Globus pallidus (tissue), 1 donor: ENCODE measurements at regions not wholly inside any gene's neighbourhood (a gene's known extent, or its start where the extent isn't known, plus 50 kb on each side); places are given as distances from the start of the nearest gene placed in this dataset.
"Not testable (repeated sequence)": the region's sequence is repeated elsewhere in the genome, so short reads cannot be mapped to it uniquely, and the experiment has no call there.

Source experiments
- DNase-seq: peaks from one replicate; pipeline ENCODE4 v3.0.0-alpha.2; 2015; ENCODE audit warnings: low spot score

GRCh38 chr3:127071597-127072001 is 88.7 kb downstream of the PLXNA1 start:
- DNase-seq, result no peak

- no peak for DNase-seq
Observed at GRCh38 chr3:127072221-127072771, 89.4 kb downstream of the PLXNA1 start.

- DNase-seq, result no peak
Observed at GRCh38 chr3:127072971-127073783, 90.3 kb downstream of the PLXNA1 start.

GRCh38 chr3:127073941-127074820 is 91.3 kb downstream of the PLXNA1 start:
- no peak for DNase-seq

- DNase-seq, result no peak
Observed at GRCh38 chr3:127074900-127075360, 92.0 kb downstream of the PLXNA1 start.

- not testable (repeated sequence) for DNase-seq
Observed at GRCh38 chr3:127076166-127076992, 93.5 kb downstream of the PLXNA1 start.

- no peak for DNase-seq
Observed at GRCh38 chr3:127077068-127077467, 94.2 kb downstream of the PLXNA1 start.

- DNase-seq, result no peak
Observed at GRCh38 chr3:127077505-127078064, 94.7 kb downstream of the PLXNA1 start.

- no peak for DNase-seq
Observed at GRCh38 chr3:127078626-127079025, 95.7 kb downstream of the PLXNA1 start.

GRCh38 chr3:127079211-127079610 is 96.3 kb downstream of the PLXNA1 start:
- no peak for DNase-seq

GRCh38 chr3:127081001-127081720 is 98.2 kb downstream of the PLXNA1 start:
- no peak for DNase-seq

- no peak for DNase-seq
Observed at GRCh38 chr3:127082066-127082465, 99.2 kb downstream of the PLXNA1 start.

- DNase-seq, result no peak
Observed at GRCh38 chr3:127083778-127084397, 101.0 kb downstream of the PLXNA1 start.

GRCh38 chr3:127084401-127084990 is 101.6 kb downstream of the PLXNA1 start:
- DNase-seq, result no peak

- no peak for DNase-seq
Observed at GRCh38 chr3:127085576-127085975, 102.7 kb downstream of the PLXNA1 start.

GRCh38 chr3:127086591-127086990 is 103.7 kb downstream of the PLXNA1 start:
- DNase-seq, result not testable (repeated sequence)

GRCh38 chr3:127087441-127087840 is 104.5 kb downstream of the PLXNA1 start:
- no peak for DNase-seq

GRCh38 chr3:127088511-127089351 is 104.2 kb upstream of the PRR23E start:
- DNase-seq, result no peak
